WI38 (cell line): ENCODE measurements at regions not wholly inside any gene's neighbourhood (a gene's known extent, or its start where the extent isn't known, plus 50 kb on each side); places are given as distances from the start of the nearest gene placed in this dataset.

Experiments
- H3K4me3 ChIP-seq: 2 replicates; pipeline ENCODE4 v1.5.1; 2011; ENCODE audit warnings: low read depth, mild to moderate bottlenecking, control low read depth, low read length
- CTCF ChIP-seq: IDR thresholded peaks from 2 replicates; pipeline ENCODE4 v1.5.1; 2012; ENCODE audit warnings: low read depth, mild to moderate bottlenecking, control low read depth, low read length

GRCh38 chr12:91432755-91433154, 250.1 kb upstream of the DCN start:
- H3K4me3 ChIP-seq: no peak overlapping the region
- TF ChIP-seq CTCF: no peak

DNA sequence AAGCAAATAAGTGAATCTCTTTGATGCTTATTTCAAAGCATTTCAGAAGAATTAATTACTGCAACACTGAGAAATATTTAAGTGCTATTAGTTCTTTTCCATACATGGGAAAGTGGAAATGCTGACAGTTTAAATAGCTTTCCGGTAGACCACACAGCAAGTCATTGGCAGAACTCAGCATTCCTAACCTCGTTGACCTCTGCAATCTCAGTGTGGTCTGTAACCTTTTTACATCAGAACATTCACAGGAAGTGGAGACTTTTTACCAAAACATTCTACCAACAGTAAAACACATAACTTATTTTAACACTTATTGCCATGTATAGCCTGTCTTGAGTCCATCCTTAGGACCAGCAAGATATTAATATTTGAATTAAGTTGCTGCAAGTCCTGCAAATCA, 249.5 kb upstream of the DCN start:
- TF ChIP-seq CTCF: no peak
- no peak overlapping the region for H3K4me3 ChIP-seq

DNA sequence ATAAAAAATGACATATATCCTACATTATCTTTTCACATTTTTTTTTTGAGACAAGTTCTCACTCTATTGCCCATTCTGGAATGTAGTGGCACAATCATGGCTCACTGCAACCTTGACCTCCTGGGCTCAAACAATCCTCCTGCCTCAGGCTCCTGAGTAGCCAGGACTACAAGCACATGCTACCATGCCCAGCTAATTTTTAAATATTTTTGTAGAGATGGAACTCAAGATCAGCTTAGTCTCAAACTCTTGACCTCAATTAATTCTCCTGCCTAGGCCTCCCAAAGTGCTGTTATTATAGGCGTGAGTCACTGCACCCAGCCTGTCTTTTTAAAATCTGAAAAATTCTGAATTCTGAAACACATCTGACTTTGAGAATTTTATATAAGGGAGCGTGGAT, 241.9 kb upstream of the DCN start:
- TF ChIP-seq CTCF: no peak
- H3K4me3 ChIP-seq: no peak overlapping the region

DNA sequence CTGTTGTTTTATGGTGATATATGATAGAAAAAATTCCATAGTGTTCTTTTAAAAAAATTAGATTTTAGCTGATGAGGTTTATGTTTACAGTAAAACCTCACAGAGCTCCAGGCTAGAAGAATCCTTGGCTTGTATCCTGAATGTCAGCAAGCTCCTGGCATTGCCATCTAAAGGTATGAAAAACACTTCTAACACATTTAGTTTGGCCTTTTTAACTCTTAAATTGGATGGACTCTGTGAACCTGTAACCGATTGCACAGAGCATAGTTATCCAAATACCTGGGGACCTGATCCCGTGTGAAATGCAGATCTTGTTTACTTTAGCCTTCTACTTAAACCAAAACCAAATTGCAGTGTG, 241.1 kb upstream of the DCN start:
- H3K4me3 ChIP-seq: no peak overlapping the region
- no peak for TF ChIP-seq CTCF

DNA sequence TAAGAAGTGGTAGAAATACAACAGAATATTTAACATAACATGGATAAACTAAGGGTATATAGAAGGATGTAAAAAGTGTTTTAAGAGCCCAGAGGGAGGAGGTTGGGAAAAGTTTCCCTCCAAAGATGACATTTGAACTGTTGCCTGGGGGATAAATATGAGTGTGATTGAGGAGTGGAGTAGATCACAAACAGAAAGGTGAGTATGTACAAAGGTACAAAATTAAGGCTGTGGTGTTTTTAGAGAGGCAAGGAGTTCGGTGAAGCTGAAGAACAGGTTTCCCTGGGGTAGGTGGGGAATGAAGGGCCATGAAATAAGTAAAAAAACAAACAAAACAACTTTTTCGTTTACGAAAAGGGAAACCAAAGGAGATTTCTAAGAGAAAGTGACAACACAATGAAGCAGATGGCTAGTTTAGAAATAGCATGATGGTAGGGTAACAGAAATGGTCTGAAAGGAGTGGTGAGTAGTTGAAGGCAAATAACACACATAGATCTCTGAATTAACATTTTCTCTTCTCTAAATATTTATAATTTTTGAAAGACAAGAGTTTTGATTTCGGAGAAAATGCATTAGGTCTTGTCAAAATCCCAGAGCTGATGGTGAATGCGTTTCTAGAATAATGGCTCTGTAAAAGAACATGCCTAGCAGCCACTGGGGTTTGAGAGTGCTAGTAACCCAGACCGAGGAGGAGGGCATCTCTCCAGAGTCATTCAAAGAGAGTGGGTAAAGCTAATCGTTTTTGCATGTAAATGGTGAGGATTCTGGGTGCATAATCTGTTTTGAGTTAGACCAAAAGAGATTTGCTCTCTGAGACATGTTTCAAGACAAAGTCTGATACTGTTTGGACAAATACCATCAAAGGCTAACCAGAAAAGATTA, 240.4 kb upstream of the DCN start:
- no peak for TF ChIP-seq CTCF
- H3K4me3 ChIP-seq: no peak overlapping the region

DNA sequence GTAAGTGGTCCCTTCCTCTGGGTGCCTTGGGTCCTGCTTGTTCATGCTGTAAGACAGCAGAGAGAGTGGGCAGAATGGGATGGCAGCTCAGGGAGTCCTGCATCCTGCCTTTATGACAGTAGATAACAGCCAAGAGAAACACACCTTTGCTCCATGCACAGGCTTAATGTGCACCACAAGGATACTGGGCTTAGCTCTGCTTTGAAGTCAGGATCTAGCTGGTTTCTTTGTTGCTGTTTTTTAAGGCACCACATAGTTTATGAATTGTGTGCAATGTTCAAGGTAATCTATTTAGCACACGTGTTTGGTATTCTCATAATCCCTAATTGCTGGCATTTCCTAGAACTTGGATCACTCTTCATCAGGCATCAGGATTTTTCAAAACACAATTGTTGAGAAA, 239.5 kb upstream of the DCN start:
- H3K4me3 ChIP-seq: no peak overlapping the region
- TF ChIP-seq CTCF: no peak

- no peak for TF ChIP-seq CTCF
- H3K4me3 ChIP-seq: no peak overlapping the region
Observed at GRCh38 chr12:91419809-91420208, 237.2 kb upstream of the DCN start.
